Left hindlimb (tissue), 1 donor: ENCODE measurements at regions not wholly inside any gene's neighbourhood (a gene's known extent, or its start where the extent isn't known, plus 50 kb on each side); places are given as distances from the start of the nearest gene placed in this dataset.
"Not testable (repeated sequence)": the region's sequence is repeated elsewhere in the genome, so short reads cannot be mapped to it uniquely, and the experiment has no call there.

ENCODE experiments used
- DNase-seq: peaks from one replicate; pipeline ENCODE4 v3.0.0-alpha.2; 2018

GRCh38 chr1:201731592-201731991 is 97.4 kb upstream of the IPO9 start:
- DNase-seq = no peak

DNA sequence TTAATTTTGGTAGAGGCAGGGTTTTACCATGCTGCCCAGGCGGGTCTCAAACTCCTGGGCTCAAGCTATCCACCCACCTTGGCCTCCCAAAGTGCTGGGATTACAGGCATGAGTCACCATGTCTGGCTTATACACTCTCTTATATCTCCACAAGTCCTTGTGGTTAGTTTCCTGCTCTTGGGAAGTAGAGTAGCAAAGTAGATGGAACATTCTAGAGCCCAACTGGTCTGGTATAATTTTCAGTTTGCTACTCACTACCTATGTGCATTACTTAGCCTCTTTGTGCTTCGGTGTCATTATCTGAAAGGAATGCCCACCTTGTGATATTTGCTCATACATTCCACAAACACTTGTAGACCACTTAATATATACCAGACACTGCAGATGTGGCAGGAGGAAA is 96.6 kb upstream of the IPO9 start:
- no peak for DNase-seq

GRCh38 chr1:201734221-201734620 is 94.7 kb upstream of the IPO9 start:
- not testable (repeated sequence) for DNase-seq

DNA sequence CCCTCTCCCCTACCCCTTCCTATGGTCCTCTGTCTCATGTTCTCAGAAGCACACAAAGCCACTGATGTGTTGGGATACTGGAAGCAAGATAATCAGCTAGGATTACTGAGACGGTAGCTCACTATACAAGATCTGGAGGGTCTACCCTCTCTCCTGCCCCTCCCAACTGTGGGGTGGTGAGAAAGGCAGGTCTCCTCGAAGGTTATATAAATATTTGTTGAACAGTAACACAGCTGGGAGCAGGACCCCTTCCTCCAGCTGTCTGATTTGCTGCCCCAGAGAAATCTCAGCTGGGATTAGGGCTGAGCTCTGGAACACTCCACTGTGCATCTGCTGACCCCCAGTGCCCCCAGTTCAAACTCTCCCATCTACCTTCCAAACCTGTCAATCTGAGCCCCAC is 94.2 kb upstream of the IPO9 start:
- no peak for DNase-seq

GRCh38 chr1:201736707-201737320 is 92.1 kb upstream of the IPO9 start:
- no peak for DNase-seq

GRCh38 chr1:201737352-201738060 is 91.5 kb upstream of the IPO9 start:
- peak; percentile 64 for DNase-seq

DNA sequence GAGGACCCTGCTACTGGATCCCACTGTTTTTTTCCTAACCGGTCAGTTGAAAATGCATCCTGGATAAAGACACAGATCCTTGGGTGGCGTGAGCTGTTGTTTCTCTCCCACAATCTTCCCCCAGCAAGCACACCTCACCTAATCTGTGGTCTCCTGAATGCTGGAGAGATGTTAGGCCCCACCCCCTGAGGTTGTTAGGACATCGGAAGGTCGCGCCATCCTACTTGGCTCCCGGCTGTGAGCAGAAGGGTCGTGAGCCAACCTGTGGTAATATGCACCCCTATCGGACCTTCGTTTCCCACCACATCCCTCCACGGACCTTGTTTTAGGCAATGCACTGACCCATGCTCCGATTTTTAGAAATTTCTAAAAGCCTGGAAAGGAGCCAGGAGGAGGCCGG is 89.9 kb upstream of the IPO9 start:
- DNase-seq = no peak

GRCh38 chr1:201739492-201740085 is 89.4 kb upstream of the IPO9 start:
- DNase-seq = peak; percentile 63

DNA sequence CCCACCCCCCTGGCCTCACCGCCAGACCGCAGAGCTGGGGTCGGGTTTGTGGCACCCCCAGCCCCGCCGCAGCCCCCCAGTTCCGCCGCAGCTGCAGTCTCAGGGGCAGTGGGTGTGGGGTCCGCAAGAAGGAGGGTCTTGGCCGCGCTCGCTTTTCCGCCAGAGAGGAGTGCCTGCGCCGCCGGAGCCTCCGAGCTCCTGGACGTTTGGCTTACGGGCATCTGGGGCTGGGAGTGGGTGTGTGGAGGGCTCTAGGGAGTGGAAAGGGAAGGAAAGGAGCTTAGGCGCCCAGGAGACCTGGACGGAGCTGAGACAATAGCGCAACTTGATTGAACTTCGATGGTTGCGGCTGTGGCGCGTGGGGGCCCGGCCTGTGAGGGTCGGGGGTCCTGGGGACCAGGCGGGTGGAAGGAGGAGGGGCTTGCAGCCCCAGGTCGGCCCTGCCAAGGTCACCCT is 88.8 kb upstream of the IPO9 start:
- no peak for DNase-seq

DNA sequence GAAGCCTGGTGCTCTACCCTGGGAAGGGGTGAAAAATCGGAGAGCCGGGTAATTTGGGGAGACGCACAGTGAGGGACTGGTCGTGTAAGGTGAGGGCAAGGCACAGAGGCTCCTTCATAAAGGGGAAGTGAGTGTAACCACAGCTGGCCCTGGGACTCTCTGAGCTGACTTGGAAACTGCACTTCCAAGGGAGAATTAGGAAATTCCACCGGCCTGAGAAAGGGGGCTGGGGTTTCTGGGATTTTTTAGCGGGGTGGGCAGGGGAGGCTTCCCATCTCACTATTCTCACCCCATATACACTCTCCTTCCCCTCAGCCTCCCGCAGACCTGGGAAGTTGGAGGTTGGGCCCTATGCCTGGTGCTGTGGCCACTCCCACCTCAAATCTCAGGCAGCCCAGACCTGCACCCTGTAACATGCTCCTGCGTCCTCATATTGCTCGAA is 88.3 kb upstream of the IPO9 start:
- DNase-seq = no peak

DNA sequence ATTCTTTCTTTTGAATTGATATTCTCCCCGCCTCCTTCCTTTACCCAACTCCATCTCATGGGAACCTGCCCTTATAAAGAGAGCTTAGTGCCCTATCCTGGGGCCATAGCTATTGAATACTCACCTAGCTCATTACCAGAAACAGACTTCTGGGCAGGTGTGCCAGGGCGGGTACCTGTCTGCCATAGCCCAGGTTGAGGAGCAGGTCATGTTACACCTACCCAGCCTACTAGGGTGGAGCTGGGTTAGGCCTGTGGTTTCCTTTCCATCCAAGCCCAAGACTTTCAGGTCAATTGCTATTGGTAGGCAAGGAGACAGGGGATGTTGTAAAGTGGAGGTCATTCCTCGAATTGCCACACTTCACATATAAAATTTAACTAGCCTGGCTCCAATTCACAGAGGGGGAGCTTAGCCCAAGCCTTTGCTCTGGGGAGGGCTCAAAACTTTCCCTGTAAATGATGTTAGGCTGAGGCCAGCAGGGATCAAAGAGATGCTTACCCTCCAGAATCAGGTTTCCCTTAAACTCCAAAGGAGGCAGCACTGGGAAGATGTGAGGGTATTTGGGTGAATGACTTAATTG is 87.1 kb upstream of the IPO9 start:
- no peak for DNase-seq

DNA sequence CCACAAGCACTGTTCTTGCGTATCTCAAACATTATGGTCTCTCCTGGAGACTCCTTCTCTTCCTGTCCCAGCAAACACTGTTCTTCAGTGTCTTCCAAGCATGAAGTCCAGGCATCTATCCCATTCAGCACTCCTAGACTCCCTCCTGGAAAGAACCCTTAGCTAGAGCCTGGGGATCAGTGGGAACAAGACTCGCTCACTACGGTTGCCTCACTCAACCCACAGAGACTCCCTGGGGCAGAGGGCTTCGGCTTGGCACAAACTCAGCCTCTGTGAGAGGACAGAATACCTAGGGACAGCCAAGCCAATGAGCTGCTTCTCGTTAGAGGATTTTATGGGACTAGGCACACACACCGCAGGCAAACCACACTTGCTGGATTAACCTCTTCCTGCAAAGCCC is 86.5 kb upstream of the IPO9 start:
- DNase-seq = no peak

DNA sequence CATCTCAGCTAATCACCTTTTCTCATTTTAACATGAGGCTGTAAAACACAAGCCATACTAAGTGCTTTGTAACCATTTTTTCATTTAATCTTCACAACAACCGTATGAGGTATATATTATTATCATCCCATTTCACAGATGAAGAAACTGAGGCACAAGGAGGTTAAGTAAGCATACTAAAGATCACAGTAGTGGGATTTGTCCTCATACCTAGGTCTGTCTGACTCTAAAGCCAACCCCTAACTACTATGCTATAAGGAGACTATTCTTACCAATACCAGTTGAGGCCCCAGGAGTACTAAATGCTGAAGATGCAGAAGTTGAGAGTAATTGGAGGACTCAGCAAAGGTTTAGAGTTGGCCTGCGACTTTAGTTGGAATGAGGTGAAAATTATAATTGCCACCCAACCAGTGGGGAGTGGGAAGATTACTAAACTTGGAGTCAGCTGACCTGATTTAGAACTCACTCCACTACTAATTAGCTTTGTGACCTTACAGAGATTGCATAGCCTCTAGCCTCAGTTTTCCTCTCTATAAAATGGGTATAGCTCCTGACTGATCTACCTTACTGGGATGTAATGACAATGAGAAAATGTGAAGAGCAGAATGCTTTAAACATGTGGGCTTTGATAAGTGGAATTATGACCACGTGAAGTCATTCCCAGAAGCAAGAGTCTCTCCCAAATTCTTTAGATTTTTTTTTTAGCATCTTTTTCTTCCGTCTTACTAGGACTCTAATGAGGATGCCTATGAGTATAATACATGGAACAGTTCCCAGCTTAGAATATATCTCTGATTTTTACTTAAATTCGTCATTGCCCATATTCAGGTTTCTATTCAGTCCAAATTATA is 85.8 kb upstream of the IPO9 start:
- DNase-seq = no peak

DNA sequence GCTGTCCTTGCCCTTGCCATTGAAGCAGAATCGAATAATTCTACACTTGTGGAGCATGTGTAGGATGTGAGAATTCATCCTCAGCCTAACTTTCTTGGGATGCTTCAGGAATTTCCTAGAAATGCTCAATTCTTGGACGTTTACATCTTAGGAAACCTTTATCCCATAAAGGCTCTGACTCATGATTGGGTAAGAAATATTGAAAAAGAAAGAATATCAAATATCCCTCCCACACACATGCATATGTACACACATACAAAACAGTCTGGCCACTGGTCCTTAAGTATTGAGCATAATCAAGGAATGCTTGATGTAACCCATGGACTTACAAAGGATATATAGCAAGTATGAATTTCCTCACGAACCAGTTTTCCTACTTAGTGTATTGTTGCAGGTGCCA is 83.9 kb upstream of the IPO9 start:
- DNase-seq = no peak

DNA sequence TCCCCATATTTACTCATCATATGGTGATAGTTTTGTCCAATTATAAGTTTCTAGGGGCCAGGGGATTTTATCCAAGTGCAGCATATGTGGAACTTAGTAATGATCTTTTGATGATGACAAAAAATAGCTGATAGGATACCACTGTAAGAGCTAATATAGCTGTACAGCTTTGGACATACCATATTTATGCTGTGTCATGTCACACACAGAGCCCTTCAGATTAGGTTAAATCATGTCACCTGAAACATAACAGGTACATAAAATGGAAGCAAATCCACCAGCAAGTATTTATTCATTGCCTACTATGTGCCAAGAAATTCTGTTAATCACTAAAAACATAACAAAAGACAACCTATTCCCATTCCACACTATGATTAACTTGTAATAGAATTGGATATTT is 82.8 kb upstream of the IPO9 start:
- DNase-seq = no peak

- DNase-seq = no peak
Measured at GRCh38 chr1:201747261-201747660, 81.7 kb upstream of the IPO9 start.

DNA sequence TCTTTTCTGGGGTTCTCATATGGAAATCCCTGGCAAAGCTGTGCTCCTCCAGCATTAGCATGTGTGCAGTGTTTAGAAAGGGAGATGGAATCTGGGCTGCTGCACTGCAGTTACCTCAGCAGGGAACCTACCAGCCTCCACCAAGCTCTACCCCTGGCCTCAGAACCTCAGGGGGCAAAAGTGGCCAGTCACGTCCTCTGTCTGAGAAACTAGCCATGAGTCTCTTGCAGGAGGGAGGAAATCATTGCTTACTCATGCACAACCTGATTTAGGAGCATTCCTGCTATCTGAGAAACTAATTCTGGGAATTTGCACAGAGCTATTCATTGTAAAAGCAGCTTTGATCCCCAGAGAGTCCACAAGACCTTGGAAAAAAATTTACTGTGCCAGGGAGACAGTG is 80.6 kb upstream of the IPO9 start:
- no peak for DNase-seq

- DNase-seq = no peak
Measured at GRCh38 chr1:201749059-201749690, 79.8 kb upstream of the IPO9 start.

DNA sequence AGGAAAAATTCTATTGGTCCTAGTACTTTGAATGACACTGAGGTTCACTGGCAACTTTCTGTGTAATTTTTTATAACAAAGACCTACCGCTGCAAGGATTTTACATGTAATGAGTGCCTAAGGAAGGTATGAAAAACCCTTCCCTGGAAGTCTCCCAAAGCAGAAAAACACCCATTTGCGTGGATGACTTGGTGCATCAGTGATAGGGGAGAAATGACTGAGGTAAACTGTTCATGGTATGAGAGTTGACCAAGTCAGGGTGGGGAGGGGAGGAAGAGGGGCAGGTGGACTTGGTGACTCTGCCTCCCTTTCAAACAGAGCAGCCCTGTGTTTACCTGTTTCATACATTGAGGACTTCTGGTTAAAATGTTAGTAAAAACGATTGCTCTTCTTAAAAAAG is 78.8 kb upstream of the IPO9 start:
- DNase-seq = no peak

GRCh38 chr1:201750934-201751333 is 78.0 kb upstream of the IPO9 start:
- no peak for DNase-seq

DNA sequence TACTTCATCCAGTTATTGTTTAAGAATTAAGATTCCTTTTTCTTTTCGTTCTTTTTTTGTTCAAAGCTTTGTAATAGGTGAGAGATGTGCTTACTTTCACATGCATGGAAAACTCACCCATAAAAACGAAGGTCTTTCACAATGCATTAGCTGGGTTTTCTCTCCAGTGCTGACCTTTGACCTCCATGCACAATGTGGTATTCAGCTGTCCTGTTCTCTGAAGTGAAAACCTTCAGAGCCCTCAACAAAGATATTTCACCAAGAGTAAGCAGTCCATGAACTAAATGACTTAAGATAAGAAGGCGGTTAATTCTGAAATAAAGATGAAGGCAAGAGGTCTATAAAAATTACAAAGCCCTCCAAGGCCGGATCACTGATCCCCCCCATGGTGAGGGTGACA is 77.1 kb upstream of the IPO9 start:
- no peak for DNase-seq

GRCh38 chr1:201752333-201752732 is 76.6 kb upstream of the IPO9 start:
- DNase-seq = no peak

GRCh38 chr1:201753492-201753891 is 75.5 kb upstream of the IPO9 start:
- no peak for DNase-seq
